CD4-positive, alpha-beta T cell treated with Interleukin-4 for 4 hours (primary cell): ENCODE measurements at regions not wholly inside any gene's neighbourhood (a gene's known extent, or its start where the extent isn't known, plus 50 kb on each side); places are given as distances from the start of the nearest gene placed in this dataset.
"Not testable (repeated sequence)": the region's sequence is repeated elsewhere in the genome, so short reads cannot be mapped to it uniquely, and the experiment has no call there.

Experiments
- DNase-seq: peaks from one replicate; pipeline ENCODE4 v3.0.0-alpha.2; 2020

DNA sequence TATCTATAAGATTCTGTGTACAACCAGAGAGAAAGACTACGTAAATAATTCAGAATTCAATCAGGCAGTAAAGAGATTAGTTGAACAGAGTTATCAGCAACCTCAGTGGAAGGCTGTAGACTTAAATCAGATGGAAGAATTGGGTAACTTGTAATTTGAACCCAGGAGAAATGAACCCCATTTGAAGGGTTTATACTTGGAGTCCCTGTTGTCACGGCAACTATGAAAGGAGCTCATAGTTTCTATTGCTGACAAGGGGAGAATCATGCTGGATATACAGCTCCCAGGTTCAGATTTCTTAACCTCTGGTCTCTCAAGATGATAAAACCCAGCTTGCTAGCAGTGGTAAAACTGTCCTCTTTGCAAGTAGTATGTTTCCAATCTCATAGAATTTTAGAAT, 54.4 kb upstream of the BMP4 start:
- DNase-seq, result no peak

- DNase-seq, result no peak
Observed at GRCh38 chr14:54023027-54023426, 66.4 kb upstream of the BMP4 start.

DNA sequence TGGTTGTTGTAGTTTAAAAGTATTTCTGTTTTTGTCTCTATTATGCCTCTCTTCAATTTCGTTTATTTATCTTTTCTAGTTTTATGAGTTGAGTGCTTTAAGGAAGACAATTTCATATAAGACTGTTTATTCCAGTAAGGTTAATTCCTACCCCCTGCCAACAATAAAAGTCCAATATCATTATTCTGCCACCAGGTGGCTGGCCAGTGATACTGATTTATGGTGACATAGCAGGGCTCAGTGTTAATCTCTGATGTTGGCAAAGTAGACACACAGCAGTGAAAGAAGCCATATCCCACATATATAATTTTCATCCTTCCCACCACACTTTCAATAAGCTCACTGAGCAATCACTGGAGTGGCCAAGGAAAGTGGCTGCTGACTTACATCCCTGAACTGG, 69.0 kb upstream of the BMP4 start:
- DNase-seq, result no peak

DNA sequence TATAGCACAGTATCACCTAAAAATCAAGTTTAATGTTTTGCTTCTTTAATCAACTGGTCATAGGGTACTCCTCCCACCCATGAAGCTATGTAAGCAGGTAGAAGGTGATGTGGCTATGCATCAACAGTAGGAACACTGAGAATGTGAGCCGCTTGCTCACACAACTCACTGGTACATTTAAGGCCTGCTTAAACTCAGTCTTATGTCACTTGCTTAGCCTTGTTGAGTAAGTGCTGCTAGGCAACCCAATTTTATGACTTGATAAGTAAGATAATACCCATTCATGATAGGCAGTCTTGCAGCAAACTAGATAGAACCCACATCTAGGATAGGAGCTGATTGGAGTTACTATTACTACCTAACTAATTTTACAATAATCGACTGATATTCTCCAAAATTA, 70.0 kb upstream of the BMP4 start:
- no peak for DNase-seq

DNA sequence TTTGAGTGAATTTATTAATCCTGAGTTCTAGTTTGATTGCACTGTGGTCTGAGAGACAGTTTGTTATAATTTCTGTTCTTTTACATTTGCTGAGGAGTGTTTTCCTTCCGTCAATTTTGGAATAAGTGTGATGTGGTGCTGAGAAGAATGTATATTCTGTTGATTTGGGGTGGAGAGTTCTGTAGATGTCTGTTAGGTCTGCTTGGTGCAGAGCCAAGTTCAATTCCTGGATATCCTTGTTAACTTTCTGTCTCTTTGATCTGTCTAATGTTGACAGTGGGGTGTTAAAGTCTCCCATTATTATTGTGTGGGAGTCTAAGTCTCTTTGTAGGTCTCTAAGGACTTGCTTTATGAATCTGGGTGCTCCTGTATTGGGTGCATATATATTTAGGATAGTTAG, 74.4 kb upstream of the BMP4 start:
- not testable (repeated sequence) for DNase-seq

GRCh38 chr14:54033285-54033684, 76.7 kb upstream of the BMP4 start:
- not testable (repeated sequence) for DNase-seq

- DNase-seq, result no peak
Observed at GRCh38 chr14:54038724-54039123, 82.1 kb upstream of the BMP4 start.

DNA sequence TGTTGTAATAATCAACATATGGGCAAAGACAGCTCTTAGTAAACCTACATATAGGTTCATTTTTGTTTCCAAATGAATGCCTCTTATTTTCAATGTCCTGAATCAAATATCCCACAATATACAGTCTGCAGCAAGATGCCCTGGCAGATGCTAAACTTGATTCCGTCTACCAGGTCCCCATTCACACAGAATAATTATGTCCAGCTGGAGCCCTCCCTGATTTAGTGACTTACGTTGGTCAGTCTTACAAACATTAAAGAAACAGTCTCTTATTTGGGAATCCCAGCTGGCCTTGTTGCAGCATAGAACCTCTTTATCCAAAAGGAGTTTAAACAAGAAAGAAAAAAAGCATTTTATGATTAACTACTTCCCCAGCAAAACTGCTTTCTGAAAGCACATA, 82.7 kb upstream of the BMP4 start:
- no peak for DNase-seq

DNA sequence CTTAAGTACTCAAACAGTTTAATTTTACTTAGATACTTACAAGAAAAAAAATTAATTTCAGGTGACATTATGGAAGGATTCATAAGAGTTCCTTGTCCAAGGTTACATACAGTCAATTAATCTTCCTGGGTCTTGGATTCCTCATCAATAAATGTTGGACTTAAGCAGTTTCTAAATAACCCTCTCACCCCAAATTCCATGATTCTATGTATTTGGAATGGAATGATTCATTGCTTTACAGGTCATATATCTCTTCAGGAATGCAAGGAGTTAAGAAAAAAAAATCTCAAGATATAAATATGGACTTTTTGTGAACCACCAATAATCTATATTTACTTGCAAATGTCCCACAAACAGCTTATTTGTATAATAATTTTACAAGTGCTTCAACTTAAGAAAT, 84.2 kb upstream of the BMP4 start:
- DNase-seq, result no peak

GRCh38 chr14:54046250-54046649, 89.6 kb upstream of the BMP4 start:
- no peak for DNase-seq

GRCh38 chr14:54047645-54048308, 91.2 kb upstream of the BMP4 start:
- no peak for DNase-seq

DNA sequence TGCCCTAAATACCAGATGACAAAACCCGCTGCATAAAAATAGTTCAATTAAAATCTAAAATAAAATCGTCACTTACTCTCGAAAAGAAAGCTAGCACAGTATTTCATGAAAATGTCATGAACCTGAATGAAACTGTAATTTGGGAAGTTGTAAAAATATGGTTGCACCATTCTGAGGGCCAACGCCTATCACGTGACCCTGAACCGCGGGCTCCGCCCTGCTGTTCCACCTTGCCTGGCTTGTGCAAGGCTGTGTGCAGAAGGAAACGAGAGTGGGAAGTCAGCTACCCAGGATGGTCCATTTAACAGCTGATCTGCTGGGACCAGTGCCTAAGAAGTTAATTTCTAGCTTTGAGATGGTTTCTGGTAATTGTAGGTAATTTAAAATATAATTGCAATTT, 91.7 kb upstream of the BMP4 start:
- no peak for DNase-seq

DNA sequence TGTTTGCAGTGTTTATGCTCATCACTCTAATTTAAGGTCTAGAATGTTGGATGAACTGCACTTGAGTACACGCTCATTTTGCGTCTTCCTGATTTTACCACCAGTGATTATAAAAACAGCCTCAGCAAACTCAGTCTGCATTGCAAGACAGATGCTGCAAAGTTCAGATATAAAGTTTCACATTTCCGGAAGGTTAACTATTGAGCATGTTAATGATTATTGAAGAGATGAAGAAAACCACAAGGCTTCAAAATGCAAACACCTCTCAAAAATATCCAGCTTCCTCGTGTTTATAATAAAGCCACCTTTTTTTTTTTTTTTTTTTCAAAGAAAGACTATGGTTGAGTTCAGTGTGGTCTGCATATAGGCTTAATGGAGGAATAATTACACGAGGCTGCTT, 92.1 kb upstream of the BMP4 start:
- DNase-seq, result no peak

- DNase-seq, result no peak
Observed at GRCh38 chr14:54050759-54051158, 94.1 kb upstream of the BMP4 start.

- DNase-seq, result no peak
Observed at GRCh38 chr14:54052696-54053385, 96.2 kb upstream of the BMP4 start.

- no peak for DNase-seq
Observed at GRCh38 chr14:54053386-54053745, 96.7 kb upstream of the BMP4 start.

DNA sequence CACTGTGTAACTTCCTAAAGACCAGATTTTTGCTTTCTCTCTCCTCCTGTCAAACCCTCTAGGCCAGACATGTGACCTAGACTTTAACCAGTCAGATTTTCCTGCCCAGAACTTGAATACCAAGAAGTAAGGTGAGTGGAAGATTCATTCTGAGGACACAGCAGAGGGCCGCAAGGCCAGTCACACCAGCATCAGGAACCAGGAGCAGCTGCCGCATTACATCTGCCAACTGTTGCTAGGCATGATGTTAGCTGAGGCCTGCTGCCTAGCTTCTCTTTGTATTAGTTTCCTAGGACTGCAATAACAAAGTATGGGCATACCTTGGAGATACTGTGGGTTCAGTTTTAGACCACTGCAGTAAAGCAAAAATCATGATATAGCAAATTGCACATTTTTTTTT, 101.9 kb upstream of the BMP4 start:
- no peak for DNase-seq

DNA sequence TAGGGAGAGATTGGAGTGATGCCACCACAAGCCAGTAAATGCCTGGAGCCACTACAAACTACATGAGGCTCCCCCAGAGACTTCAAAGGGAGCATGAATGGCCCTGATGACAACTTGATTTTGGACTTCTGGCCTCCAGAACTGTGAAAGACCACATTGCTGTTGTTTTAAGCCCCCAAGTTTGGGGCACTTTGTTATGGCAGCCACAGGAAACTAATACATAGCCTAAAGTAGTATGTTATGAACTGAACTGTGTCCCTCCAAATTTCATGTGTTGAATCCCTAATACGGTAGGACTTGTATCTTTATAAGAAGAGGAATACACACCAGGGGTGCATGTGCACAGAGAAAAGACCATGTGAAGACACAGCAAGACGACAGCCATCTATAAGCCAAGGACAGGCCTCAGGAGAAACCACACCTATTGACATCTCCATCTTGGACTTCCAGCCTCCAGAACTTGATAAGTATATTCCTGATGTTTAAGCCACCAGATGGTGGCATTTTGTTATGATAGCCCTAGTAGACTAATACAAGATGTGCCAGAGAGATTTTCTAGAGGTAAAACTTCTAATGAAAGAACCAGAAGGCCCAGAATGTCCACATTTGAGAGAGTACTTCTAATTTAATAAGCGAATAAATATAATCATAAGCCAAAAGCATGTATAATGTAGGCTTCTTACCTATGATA, 127.1 kb upstream of the BMP4 start:
- DNase-seq, result no peak

- no peak for DNase-seq
Observed at GRCh38 chr14:54085232-54085761, 128.7 kb upstream of the BMP4 start.

GRCh38 chr14:54085841-54086240, 129.2 kb upstream of the BMP4 start:
- no peak for DNase-seq

DNA sequence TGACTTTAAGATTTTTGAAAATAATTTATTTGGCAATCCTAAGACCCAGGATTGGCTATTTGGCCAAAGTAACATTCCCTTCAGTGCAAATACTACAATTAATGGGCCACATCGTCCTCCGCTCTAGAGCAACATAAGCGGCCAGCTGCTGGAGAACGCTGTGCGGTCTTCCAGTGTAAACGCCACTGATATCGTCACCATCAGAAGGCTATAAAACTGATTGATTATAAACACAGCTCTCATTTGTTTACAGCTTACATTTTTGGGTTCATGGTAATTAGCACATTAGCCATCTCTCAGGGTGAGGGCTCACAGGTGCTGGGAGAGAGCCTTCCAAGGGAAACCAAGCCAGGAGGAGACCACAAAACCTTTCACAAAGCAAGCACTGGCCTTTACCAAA, 130.1 kb upstream of the BMP4 start:
- DNase-seq, result no peak

DNA sequence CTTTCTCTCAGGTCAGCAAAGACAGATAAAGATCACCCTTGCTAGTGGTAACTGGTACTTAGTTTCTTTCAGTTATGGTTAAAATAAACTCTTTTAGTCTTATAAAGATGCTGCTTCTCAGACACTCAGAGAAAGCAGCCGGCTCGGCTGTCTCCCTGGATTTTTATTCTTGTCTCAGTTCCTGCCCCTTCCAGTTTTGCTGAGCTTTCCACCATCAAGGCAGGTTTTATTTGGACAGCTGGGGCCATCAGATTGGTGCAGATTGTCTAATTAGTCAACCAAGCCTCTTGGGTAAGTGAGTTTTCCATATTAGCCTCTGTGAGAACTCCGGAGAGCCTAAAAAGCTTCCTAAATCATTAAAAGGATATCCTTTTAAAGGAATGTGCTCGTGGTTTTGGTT, 130.8 kb upstream of the BMP4 start:
- DNase-seq, result no peak

DNA sequence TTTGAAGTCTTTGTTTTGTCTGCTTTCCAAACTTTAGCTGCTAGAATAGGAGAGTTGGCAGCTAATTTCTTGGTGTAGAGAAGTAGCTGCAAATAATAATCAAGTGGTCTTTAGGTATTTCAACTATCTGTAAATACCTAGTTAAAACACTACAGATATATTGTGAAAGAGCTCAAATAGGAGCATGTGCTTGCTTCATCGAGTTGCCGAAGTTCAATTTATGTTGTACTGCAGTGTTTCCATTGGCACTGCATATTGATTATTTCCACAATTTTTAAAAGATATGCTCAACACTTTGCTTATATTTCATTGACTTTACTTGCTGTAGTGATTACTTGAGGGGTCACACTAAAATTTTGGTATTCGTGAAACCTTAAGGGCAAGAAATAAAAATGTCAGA, 131.6 kb upstream of the BMP4 start:
- no peak for DNase-seq

DNA sequence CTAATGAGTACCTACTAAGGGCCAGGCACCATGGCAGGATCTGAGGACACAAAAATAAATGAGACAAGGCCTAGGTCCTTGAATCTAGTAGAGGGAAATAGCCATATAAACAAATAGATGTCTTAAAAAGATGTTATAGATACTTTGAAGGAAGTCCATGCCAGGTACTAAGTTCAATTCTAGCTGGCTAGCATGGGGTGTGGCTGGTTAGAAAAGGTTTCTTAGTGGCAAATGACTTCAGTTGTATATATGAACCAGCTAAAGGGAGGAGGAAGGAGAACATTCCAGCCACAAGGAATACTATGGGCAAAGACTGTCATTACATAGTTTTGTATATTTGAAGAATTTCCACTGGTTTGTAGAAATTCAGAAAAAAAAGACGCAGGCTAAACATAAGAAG, 133.6 kb upstream of the BMP4 start:
- DNase-seq, result no peak
